Middle frontal gyrus (tissue), 1 donor: ENCODE measurements at regions not wholly inside any gene's neighbourhood (a gene's known extent, or its start where the extent isn't known, plus 50 kb on each side); places are given as distances from the start of the nearest gene placed in this dataset.

Source experiments
- DNase-seq: peaks from one replicate; pipeline ENCODE4 v3.0.0-alpha.2; 2015; ENCODE audit warnings: low spot score; ENCODE audit errors: extremely low spot score

- DNase-seq, result no peak
Measured at GRCh38 chr13:24108615-24108965, 51.9 kb upstream of the SPATA13 start.

- DNase-seq, result no peak
Measured at GRCh38 chr13:24110011-24110410, 50.5 kb upstream of the SPATA13 start.
